Astrocyte of the spinal cord (primary cell): ENCODE measurements at regions not wholly inside any gene's neighbourhood (a gene's known extent, or its start where the extent isn't known, plus 50 kb on each side); places are given as distances from the start of the nearest gene placed in this dataset.

Experiments
- DNase-seq: peaks from one replicate; pipeline ENCODE4 v3.0.0; 2011; ENCODE audit warnings: low read depth, low spot score
- H3K4me3 ChIP-seq: 2 replicates; pipeline ENCODE4 v1.5.1; 2011; ENCODE audit warnings: low read depth, mild to moderate bottlenecking, low read length, moderate library complexity
- CTCF ChIP-seq: IDR thresholded peaks from 2 replicates; pipeline ENCODE4 v1.5.1; 2012; ENCODE audit warnings: low read depth, mild to moderate bottlenecking, low read length, inconsistent platforms
- in situ Hi-C: cut with HindIII; loops from 2 replicates; pipeline ENCODE4 v1.10.0; 2017; ENCODE audit warnings: low sequenced_read_pairs

GRCh38 chr1:67558449-67559193 is 126.4 kb upstream of the GADD45A start:
- no peak overlapping the region for H3K4me3 ChIP-seq
- DNase-seq: no peak
- in situ Hi-C loops: no loop called here
- no peak for TF ChIP-seq CTCF

- in situ Hi-C loops: no loop called here
- peak; percentile 36 for DNase-seq
- TF ChIP-seq CTCF: no peak
- no peak overlapping the region for H3K4me3 ChIP-seq
These were observed 125.7 kb upstream of the GADD45A start for GRCh38 chr1:67559222-67559700.

- no peak for DNase-seq
- in situ Hi-C loops: no loop called here
- no peak for TF ChIP-seq CTCF
- no peak overlapping the region for H3K4me3 ChIP-seq
These were observed 124.3 kb upstream of the GADD45A start for GRCh38 chr1:67560580-67561255.

GRCh38 chr1:67561704-67562113 is 123.3 kb upstream of the GADD45A start:
- peak; percentile 95 for TF ChIP-seq CTCF
- H3K4me3 ChIP-seq: no peak overlapping the region
- peak; percentile 88 for DNase-seq
- in situ Hi-C loops: no loop called here

- in situ Hi-C loops: no loop called here
- no peak for DNase-seq
These were observed 121.3 kb upstream of the GADD45A start for GRCh38 chr1:67563684-67564083.

GRCh38 chr1:67564193-67564592 is 120.8 kb upstream of the GADD45A start:
- DNase-seq: no peak
- in situ Hi-C loops: no loop called here
- no peak overlapping the region for H3K4me3 ChIP-seq
- no peak for TF ChIP-seq CTCF

More at GRCh38 chr1:67563684-67564083, 121.3 kb upstream of the GADD45A start:
- no peak overlapping the region for H3K4me3 ChIP-seq
- no peak for TF ChIP-seq CTCF
